Epithelial cell of proximal tubule (primary cell): ENCODE measurements at regions not wholly inside any gene's neighbourhood (a gene's known extent, or its start where the extent isn't known, plus 50 kb on each side); places are given as distances from the start of the nearest gene placed in this dataset.

ENCODE experiments used
- DNase-seq: peaks from one replicate; pipeline ENCODE4 v3.0.0-alpha.2; 2011; ENCODE audit warnings: low read depth
- H3K4me3 ChIP-seq: 2 replicates; pipeline ENCODE4 v1.5.1; 2011; ENCODE audit warnings: low read depth, mild to moderate bottlenecking, low read length
- CTCF ChIP-seq: conservative IDR thresholded peaks from 2 replicates; pipeline ENCODE4 v1.5.1; 2012; ENCODE audit warnings: low read depth, mild to moderate bottlenecking, low read length

GRCh38 chr9:80571953-80572352, 1000.2 kb downstream of the TLE4 start:
- no peak for TF ChIP-seq CTCF
- no peak for DNase-seq
- H3K4me3 ChIP-seq: no peak overlapping the region

GRCh38 chr9:80569236-80569635, 997.5 kb downstream of the TLE4 start:
- DNase-seq: no peak
- no peak overlapping the region for H3K4me3 ChIP-seq
- no peak for TF ChIP-seq CTCF

DNA sequence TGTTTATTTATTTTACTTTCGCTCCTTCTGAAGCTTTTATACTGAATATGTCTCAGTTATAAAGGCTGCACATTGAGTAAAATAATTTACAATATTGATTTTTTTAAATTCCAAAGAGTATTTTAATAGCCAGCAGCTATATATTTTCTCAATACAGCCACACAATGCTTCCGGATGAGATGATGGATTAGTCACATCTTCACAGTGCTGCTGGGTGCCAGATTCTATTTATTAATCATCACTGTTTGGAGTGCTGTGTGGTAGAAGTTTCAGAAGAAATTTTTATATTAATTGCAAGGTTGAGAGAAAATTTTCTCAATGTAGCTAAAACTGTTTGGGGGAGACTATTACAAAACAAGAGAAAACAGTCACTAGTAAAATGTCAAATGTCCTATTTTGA, 989.8 kb downstream of the TLE4 start:
- no peak for DNase-seq
- H3K4me3 ChIP-seq: no peak overlapping the region

GRCh38 chr9:80560976-80561375, 989.2 kb downstream of the TLE4 start:
- no peak for TF ChIP-seq CTCF
- no peak for DNase-seq
- H3K4me3 ChIP-seq: no peak overlapping the region

More for the DNA sequence above, 989.8 kb downstream of the TLE4 start:
- TF ChIP-seq CTCF: no peak

GRCh38 chr9:80557256-80557655, 985.5 kb downstream of the TLE4 start:
- H3K4me3 ChIP-seq: no peak overlapping the region
- no peak for TF ChIP-seq CTCF
- DNase-seq: no peak

DNA sequence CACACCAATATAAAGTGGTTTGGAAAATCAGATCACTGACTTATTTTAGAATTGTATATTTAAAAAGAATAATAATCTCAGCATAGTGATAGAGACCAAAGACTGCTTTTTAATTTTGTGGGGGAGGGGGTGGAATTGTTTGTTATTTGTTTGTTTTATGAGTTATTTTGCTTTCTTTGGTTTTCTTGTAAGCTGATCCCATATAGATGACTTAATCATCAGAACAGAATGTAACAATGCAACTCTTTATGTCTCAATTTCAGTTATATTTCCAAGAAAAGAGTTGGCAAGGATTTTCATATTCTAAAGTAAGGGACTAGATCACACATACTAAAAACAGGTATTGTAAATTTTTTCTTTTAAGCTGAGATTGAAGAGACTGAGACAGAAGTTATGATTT, 984.9 kb downstream of the TLE4 start:
- no peak overlapping the region for H3K4me3 ChIP-seq
- no peak for TF ChIP-seq CTCF
- no peak for DNase-seq

DNA sequence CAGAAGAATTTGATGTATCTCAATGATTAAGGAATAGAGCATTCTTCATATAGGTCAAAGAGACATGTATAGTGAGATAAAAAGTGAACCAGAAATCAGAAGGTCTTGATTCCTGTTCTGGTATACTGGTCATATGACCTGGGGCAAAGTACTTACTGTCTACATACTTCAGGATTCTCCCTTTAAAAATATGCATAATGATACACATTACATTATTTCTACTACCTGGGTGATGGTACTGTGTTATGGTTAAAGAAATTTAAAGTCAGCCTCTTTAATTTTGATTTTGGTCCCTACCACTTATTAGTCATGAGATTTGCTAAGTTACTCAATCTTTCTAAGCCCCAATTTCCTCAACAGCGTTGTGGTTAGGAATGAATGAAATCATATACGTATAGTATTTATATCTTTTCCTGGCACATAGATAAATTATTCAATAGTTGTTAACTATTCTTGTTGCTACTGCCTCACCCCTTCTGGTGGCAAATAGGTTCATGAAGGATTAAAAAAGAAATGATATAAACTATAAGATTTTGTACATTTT, 984.1 kb downstream of the TLE4 start:
- H3K4me3 ChIP-seq: no peak overlapping the region
- DNase-seq: no peak
- TF ChIP-seq CTCF: no peak
